ENCODE measurements at regions not wholly inside any gene's neighbourhood (a gene's known extent, or its start where the extent isn't known, plus 50 kb on each side); places are given as distances from the start of the nearest gene placed in this dataset.

DNA sequence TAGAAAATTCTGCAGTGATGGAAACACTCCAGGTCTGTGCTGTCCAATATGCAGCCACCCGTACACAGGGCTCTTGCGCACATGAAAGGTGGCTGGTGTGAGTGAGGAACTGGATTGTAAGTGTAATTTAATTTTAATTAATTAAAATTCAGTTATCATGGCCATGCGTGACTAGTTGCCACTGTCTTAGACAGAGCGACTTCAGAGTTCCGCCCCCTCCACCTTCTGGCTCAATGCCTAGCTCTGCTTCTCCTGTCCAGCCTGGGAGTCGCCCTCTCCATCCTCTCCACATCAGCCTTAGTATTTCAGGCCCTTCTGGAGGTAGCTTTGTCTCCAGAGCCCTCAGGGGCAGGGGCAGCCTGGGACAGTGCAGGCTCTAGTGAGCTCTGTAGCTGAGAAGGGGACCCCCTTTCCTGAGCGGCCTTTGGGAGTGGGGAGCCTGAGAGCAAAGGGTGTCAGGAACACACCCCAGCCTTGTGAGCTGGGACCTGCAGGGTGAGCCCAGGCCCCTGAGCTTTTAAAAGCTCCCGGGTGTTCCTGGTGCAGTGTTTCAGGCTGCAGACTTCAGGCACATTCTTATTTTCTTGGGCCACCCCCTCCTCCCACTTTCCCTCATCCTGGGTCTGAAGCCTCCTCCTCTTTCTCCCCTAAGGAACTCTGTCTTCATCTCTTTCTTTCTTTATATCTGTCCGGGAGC, 99.4 kb downstream of the IRF8 start:
- TF ChIP-seq POLR2A (IDR thresholded peaks at IDR 0.05; ENCODE audit: low read depth, low read length), result no peak
- TF ChIP-seq POLR2AphosphoS5 (IDR thresholded peaks at IDR 0.05; ENCODE audit: low read depth, low read length), result no peak
- TF ChIP-seq TAF1 (IDR thresholded peaks at IDR 0.05; ENCODE audit: borderline replicate concordance, low read depth, low read length), result no peak
